Spleen (tissue), 11 donors: ENCODE measurements at regions not wholly inside any gene's neighbourhood (a gene's known extent, or its start where the extent isn't known, plus 50 kb on each side); places are given as distances from the start of the nearest gene placed in this dataset.

Experiments used
- DNase-seq: peaks from one replicate; pipeline ENCODE4 v3.0.0-alpha.2; 2020
- H3K27ac ChIP-seq, 8 donors: fragments of 200-600 bp; sonication (generic) in 7 of 8; 1 replicate in 4 of 8; 2 replicates in 4 of 8; pipeline versions ENCODE4 v1.5.0 to v1.8.0; 2016 to 2021; ENCODE audit warnings: inconsistent platforms in 4 of 8, mild to moderate bottlenecking in 4 of 8, moderate library complexity in 1 of 8
- H3K27me3 ChIP-seq, 7 donors: fragments of 200-600 bp; sonication (generic) in 6 of 7; replicated peaks in 1 of 7; 1 replicate in 4 of 7; 2 replicates in 3 of 7; pipeline versions ENCODE4 v1.5.0 to v1.8.0; 2016 to 2021; ENCODE audit warnings: inconsistent platforms in 3 of 7, mild to moderate bottlenecking in 1 of 7
- H3K36me3 ChIP-seq, 6 donors: fragments of 200-600 bp; sonication (generic) in 5 of 6; 1 replicate in 4 of 6; 2 replicates in 2 of 6; pipeline versions ENCODE4 v1.5.0 to v1.8.0; 2016 to 2021; ENCODE audit warnings: inconsistent platforms in 2 of 6
- H3K4me1 ChIP-seq, 6 donors: fragments of 200-600 bp; sonication (generic) in 5 of 6; 1 replicate in 3 of 6; 2 replicates in 3 of 6; pipeline versions ENCODE4 v1.5.0 to v1.8.0; 2016 to 2021; ENCODE audit warnings: inconsistent platforms in 3 of 6
- H3K4me3 ChIP-seq, 8 donors: fragments of 200-600 bp; sonication (generic) in 7 of 8; 1 replicate in 4 of 8; 2 replicates in 4 of 8; pipeline versions ENCODE4 v1.5.0 to v1.8.0; 2016 to 2021; ENCODE audit warnings: inconsistent platforms in 4 of 8, mild to moderate bottlenecking in 4 of 8, moderate library complexity in 2 of 8
- H3K9me3 ChIP-seq, 8 donors: fragments of 200-600 bp; sonication (generic) in 7 of 8; 1 replicate in 4 of 8; 2 replicates in 4 of 8; pipeline versions ENCODE4 v1.5.0 to v1.8.0; 2016 to 2021; ENCODE audit warnings: inconsistent platforms in 4 of 8
- CTCF ChIP-seq, 11 experiments: fragments of 200-600 bp in 7 of 11; fragments of 450-650 bp in 4 of 11; sonication (generic) in 4 of 11; IDR thresholded peaks in 8 of 11; conservative IDR thresholded peaks in 3 of 11; 1 replicate in 7 of 11; 2 replicates in 4 of 11; pipeline versions ENCODE4 v1.4.0 to v1.8.0; 2016 to 2021; ENCODE audit warnings: antibody characterized with exemption in 11 of 11, inconsistent platforms in 4 of 11, mild to moderate bottlenecking in 1 of 11
- POLR2A ChIP-seq, 3 donors: fragments of 450-650 bp; IDR thresholded peaks; one replicate each; pipeline ENCODE4 v1.5.1; 2017; ENCODE audit warnings: antibody characterized with exemption in 3 of 3, mild to moderate bottlenecking in 1 of 3
- POLR2AphosphoS5 ChIP-seq, 3 donors: sonication (generic); formaldehyde crosslinking; IDR thresholded peaks; one replicate each; pipeline ENCODE4 v1.5.1; 2017; ENCODE audit warnings: antibody characterized with exemption in 3 of 3
- WGBS, 5 donors: extraction: QIAGEN DNeasy Blood & Tissue Kit in 3 of 5; methylation state at CpG; one replicate each; pipeline versions ENCODE4 v1.1.5 to v1.1.7; 2013 to 2018; 5-methylcytosine and 5-hydroxymethylcytosine counted together
- intact Hi-C: fragments of 100-400 bp; cut with DNase I; formaldehyde crosslinking; loops from one replicate; pipeline ENCODE4 v1.15.0; 2023; ENCODE audit warnings: low total_unique reads
- donor health status: healthy with polysubstance abuse.
- donor health status: DM: no; HTN: no; CAD: no; lungs with moderate emphysema.
- donor health status: DM: no; HTN: no; CAD: no.
- donor health status: Bipolar disorder and iron deficiency.
- donor health status: healthy.
- donor health status: DM: no; HTN: no; CAD: no.
- donor health status: DM: yes; HTN: yes; CAD: no.

- H3K27ac ChIP-seq: no peak overlapping the region
- no peak for TF ChIP-seq POLR2A (IDR thresholded peaks at IDR 0.05)
- TF ChIP-seq CTCF (IDR thresholded peaks at IDR 0.05 in 8 of 11, conservative IDR thresholded peaks at IDR 0.05 in 3 of 11): no peak
- TF ChIP-seq POLR2AphosphoS5 (IDR thresholded peaks at IDR 0.05): no peak
- no peak for DNase-seq
- WGBS, 5 donors: 60 to 86% (median 72%) methylated on average over 1 of the region's 1 CpG
- no peaks in the 10 kb centered on the region for H3K27me3 ChIP-seq
- H3K9me3 ChIP-seq: no peaks in the 10 kb centered on the region
- H3K4me1 ChIP-seq: no peaks in the 10 kb centered on the region
- no peaks in the 10 kb centered on the region for H3K36me3 ChIP-seq
- intact Hi-C loops: no loop called here
- H3K4me3 ChIP-seq: no peak overlapping the region
Observed at GRCh38 chr4:34721835-34722234, 1522.5 kb downstream of the ARAP2 start.

- Histone ChIP-seq H3K4me3 (no peak overlapping the region), H3K36me3 (no peaks in the 10 kb centered on the region), H3K27me3 (no peaks in the 10 kb centered on the region), H3K9me3 (no peaks in the 10 kb centered on the region), H3K4me1 (no peaks in the 10 kb centered on the region), H3K27ac (no peak overlapping the region)
- intact Hi-C loops: no loop called here
- no peak for TF ChIP-seq POLR2AphosphoS5 (IDR thresholded peaks at IDR 0.05)
- TF ChIP-seq POLR2A (IDR thresholded peaks at IDR 0.05): no peak
- TF ChIP-seq CTCF (IDR thresholded peaks at IDR 0.05 in 8 of 11, conservative IDR thresholded peaks at IDR 0.05 in 3 of 11): no peak
- WGBS, 5 donors: 40 to 73% (median 67%) methylated on average over 1 of the region's 1 CpG
- DNase-seq: no peak
Observed at GRCh38 chr4:34723605-34724004, 1520.7 kb downstream of the ARAP2 start.

GRCh38 chr4:34724491-34724890, 1519.8 kb downstream of the ARAP2 start:
- Histone ChIP-seq H3K36me3 (no peaks in the 10 kb centered on the region), H3K4me1 (no peaks in the 10 kb centered on the region), H3K4me3 (no peak overlapping the region), H3K27ac (no peak overlapping the region), H3K9me3 (no peaks in the 10 kb centered on the region), H3K27me3 (no peaks in the 10 kb centered on the region)
- TF ChIP-seq CTCF (IDR thresholded peaks at IDR 0.05 in 8 of 11, conservative IDR thresholded peaks at IDR 0.05 in 3 of 11): no peak
- no peak for TF ChIP-seq POLR2A (IDR thresholded peaks at IDR 0.05)
- DNase-seq: no peak
- 48 to 70% (median 61%) methylated on average over 1 of the region's 1 CpG for WGBS, 5 donors
- intact Hi-C loops: no loop called here

GRCh38 chr4:34731070-34731469, 1513.2 kb downstream of the ARAP2 start:
- Histone ChIP-seq H3K4me3 (no peak overlapping the region), H3K27me3 (no peaks in the 10 kb centered on the region), H3K4me1 (no peaks in the 10 kb centered on the region), H3K36me3 (no peaks in the 10 kb centered on the region), H3K9me3 (peaks cover 0 to 3% (median 0%) of the 10 kb centered on the region in 8 donors), H3K27ac (no peak overlapping the region)
- TF ChIP-seq CTCF (IDR thresholded peaks at IDR 0.05 in 8 of 11, conservative IDR thresholded peaks at IDR 0.05 in 3 of 11) (no peak), POLR2A (IDR thresholded peaks at IDR 0.05) (no peak), POLR2AphosphoS5 (IDR thresholded peaks at IDR 0.05) (no peak)
- intact Hi-C loops: no loop called here
- no peak for DNase-seq
